Testis (tissue), 2 donors: ENCODE measurements at regions not wholly inside any gene's neighbourhood (a gene's known extent, or its start where the extent isn't known, plus 50 kb on each side); places are given as distances from the start of the nearest gene placed in this dataset.

ENCODE experiments used
- DNase-seq: peaks from one replicate; pipeline ENCODE4 v3.0.0-alpha.2; 2019
- H3K27ac ChIP-seq, 2 donors: fragments of 200-600 bp; sonication (generic); one replicate each; pipeline ENCODE4 v1.5.1; 2019
- H3K27me3 ChIP-seq: fragments of 200-600 bp; sonication (generic); one replicate; pipeline ENCODE4 v1.5.1; 2019
- H3K36me3 ChIP-seq: fragments of 200-600 bp; sonication (generic); one replicate; pipeline ENCODE4 v1.5.1; 2017; ENCODE audit warnings: low read depth; ENCODE audit errors: missing control alignments
- H3K4me1 ChIP-seq: fragments of 200-600 bp; sonication (generic); one replicate; pipeline ENCODE4 v1.5.1; 2019
- H3K4me3 ChIP-seq, 2 donors: fragments of 200-600 bp; sonication (generic); one replicate each; pipeline ENCODE4 v1.5.1; 2017 to 2019
- H3K9me3 ChIP-seq: fragments of 200-600 bp; sonication (generic); one replicate; pipeline ENCODE4 v1.5.1; 2017
- POLR2A ChIP-seq: fragments of 450-650 bp; IDR thresholded peaks from one replicate; pipeline ENCODE4 v1.6.1; 2017; ENCODE audit warnings: antibody characterized with exemption, mild to moderate bottlenecking, moderate library complexity
- WGBS, 2 donors: methylation state at CpG; one replicate each; pipeline ENCODE4 v1.1.5; 2018; 5-methylcytosine and 5-hydroxymethylcytosine counted together
- intact Hi-C: fragments of 100-400 bp; cut with DNase I; formaldehyde crosslinking; loops from one replicate; pipeline ENCODE4 v1.15.1; 2023; ENCODE audit warnings: low total_unique reads
- TF ChIP-seq, protein P1 (sequence below), 3 experiments: fragments of 450-650 bp in 2 of 3; fragments of 200-600 bp in 1 of 3; sonication (generic) in 1 of 3; IDR thresholded peaks; one replicate each; pipeline ENCODE4 v1.5.1; 2016 to 2019; ENCODE audit warnings: antibody characterized with exemption in 3 of 3, mild to moderate bottlenecking in 2 of 3, moderate library complexity in 1 of 3

- Histone ChIP-seq H3K4me3 (no peak overlapping the region), H3K4me1 (no peaks in the 10 kb centered on the region), H3K27ac (no peak overlapping the region), H3K36me3 (no peaks in the 10 kb centered on the region), H3K9me3 (no peaks in the 10 kb centered on the region), H3K27me3 (no peaks in the 10 kb centered on the region)
- TF ChIP-seq, protein P1, sequence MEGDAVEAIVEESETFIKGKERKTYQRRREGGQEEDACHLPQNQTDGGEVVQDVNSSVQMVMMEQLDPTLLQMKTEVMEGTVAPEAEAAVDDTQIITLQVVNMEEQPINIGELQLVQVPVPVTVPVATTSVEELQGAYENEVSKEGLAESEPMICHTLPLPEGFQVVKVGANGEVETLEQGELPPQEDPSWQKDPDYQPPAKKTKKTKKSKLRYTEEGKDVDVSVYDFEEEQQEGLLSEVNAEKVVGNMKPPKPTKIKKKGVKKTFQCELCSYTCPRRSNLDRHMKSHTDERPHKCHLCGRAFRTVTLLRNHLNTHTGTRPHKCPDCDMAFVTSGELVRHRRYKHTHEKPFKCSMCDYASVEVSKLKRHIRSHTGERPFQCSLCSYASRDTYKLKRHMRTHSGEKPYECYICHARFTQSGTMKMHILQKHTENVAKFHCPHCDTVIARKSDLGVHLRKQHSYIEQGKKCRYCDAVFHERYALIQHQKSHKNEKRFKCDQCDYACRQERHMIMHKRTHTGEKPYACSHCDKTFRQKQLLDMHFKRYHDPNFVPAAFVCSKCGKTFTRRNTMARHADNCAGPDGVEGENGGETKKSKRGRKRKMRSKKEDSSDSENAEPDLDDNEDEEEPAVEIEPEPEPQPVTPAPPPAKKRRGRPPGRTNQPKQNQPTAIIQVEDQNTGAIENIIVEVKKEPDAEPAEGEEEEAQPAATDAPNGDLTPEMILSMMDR (IDR thresholded peaks at IDR 0.05), result no peak
- TF ChIP-seq POLR2A, result no peak
- DNase-seq, result no peak
- intact Hi-C loops, result no loop called here
- WGBS, 2 donors, result 78 to 81% methylated on average over 15 to 16 of the region's 16 CpGs
Observed at GRCh38 chr2:236641051-236641726, 71.6 kb downstream of the ACKR3 start.

DNA sequence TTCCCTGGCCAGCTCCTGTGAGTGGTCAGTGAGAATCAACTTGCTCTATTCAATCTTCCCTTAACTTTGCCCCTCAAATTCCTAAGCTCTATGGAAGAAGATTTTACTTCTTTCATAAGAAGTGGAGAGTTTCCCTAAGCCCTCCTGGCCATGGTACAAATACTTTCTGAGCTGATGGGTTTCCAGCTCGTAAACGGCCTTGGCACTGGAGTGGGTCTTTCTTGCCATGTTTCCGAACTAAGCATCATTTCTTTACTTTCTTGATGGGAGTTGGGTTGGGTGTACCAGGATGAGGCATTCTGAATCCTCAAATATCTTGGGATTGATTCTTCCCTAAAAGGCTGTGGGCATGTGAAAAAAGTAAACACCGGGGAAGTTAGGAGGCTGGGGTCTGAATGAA, 72.5 kb downstream of the ACKR3 start:
- WGBS, 2 donors, result 51 to 74% methylated on average over 4 of the region's 4 CpGs
- H3K4me3 ChIP-seq, result no peak overlapping the region
- no peaks in the 10 kb centered on the region for H3K4me1 ChIP-seq
- no peak overlapping the region for H3K27ac ChIP-seq
- TF ChIP-seq, protein P1 (IDR thresholded peaks at IDR 0.05), result no peak
- TF ChIP-seq POLR2A, result no peak
- H3K9me3 ChIP-seq, result no peaks in the 10 kb centered on the region
- H3K27me3 ChIP-seq, result no peaks in the 10 kb centered on the region
- no peak for DNase-seq
- H3K36me3 ChIP-seq, result no peaks in the 10 kb centered on the region
- intact Hi-C loops, result no loop called here

- Histone ChIP-seq H3K9me3 (no peaks in the 10 kb centered on the region), H3K27me3 (no peaks in the 10 kb centered on the region), H3K4me3 (no peak overlapping the region), H3K36me3 (no peaks in the 10 kb centered on the region), H3K27ac (no peak overlapping the region), H3K4me1 (no peaks in the 10 kb centered on the region)
- 46 to 52% methylated on average over 21 to 23 of the region's 23 CpGs for WGBS, 2 donors
- no peak for TF ChIP-seq POLR2A
- TF ChIP-seq, protein P1 (IDR thresholded peaks at IDR 0.05), result no peak
- intact Hi-C loops, result no loop called here
- DNase-seq, result peak; percentile 78
Observed at GRCh38 chr2:236642584-236643291, 73.1 kb downstream of the ACKR3 start.

- no peak overlapping the region for H3K27ac ChIP-seq
- DNase-seq, result no peak
- H3K4me1 ChIP-seq, result no peaks in the 10 kb centered on the region
- intact Hi-C loops, result no loop called here
- WGBS, 2 donors, result 94 to 98% methylated on average over 8 of the region's 8 CpGs
- TF ChIP-seq POLR2A, result no peak
- TF ChIP-seq, protein P1 (IDR thresholded peaks at IDR 0.05), result no peak
- no peaks in the 10 kb centered on the region for H3K36me3 ChIP-seq
- H3K27me3 ChIP-seq, result no peaks in the 10 kb centered on the region
- H3K9me3 ChIP-seq, result no peaks in the 10 kb centered on the region
- no peak overlapping the region for H3K4me3 ChIP-seq
Observed at GRCh38 chr2:236643480-236643879, 73.9 kb downstream of the ACKR3 start.

DNA sequence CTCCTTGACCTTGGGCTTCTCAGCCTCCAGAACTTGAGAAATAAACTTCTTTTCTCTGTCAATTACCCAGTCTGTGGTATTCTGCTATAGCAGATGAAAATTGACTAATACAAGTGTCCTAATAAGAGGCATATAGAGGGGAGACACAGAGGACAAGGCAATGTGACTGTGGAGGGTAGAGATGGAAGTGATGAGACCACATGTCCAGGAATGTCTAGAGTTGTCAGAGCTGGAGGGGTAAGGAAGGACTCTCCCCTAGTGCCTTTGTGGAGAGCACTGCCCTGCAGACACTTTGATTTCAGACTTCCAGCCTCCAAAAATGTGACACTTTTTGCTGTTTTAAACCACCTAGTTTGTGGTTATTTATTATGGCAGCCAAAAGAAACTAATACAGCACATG, 74.4 kb downstream of the ACKR3 start:
- Histone ChIP-seq H3K4me3 (no peak overlapping the region), H3K9me3 (no peaks in the 10 kb centered on the region), H3K27me3 (no peaks in the 10 kb centered on the region), H3K27ac (no peak overlapping the region), H3K4me1 (no peaks in the 10 kb centered on the region), H3K36me3 (no peaks in the 10 kb centered on the region)
- no peak for TF ChIP-seq POLR2A
- TF ChIP-seq, protein P1 (IDR thresholded peaks at IDR 0.05), result no peak
- intact Hi-C loops, result no loop called here
- DNase-seq, result no peak
